ENCODE measurements at regions not wholly inside any gene's neighbourhood (a gene's known extent, or its start where the extent isn't known, plus 50 kb on each side); places are given as distances from the start of the nearest gene placed in this dataset.
"Not testable (repeated sequence)": the region's sequence is repeated elsewhere in the genome, so short reads cannot be mapped to it uniquely, and the experiment has no call there.

- no peak for FAIRE-seq
- DNase-seq (ENCODE audit: extremely low spot score, insufficient read length, low read depth) = no peak
Measured at GRCh38 chr6:27565839-27566779, 93.2 kb upstream of the ZNF184 start.

DNA sequence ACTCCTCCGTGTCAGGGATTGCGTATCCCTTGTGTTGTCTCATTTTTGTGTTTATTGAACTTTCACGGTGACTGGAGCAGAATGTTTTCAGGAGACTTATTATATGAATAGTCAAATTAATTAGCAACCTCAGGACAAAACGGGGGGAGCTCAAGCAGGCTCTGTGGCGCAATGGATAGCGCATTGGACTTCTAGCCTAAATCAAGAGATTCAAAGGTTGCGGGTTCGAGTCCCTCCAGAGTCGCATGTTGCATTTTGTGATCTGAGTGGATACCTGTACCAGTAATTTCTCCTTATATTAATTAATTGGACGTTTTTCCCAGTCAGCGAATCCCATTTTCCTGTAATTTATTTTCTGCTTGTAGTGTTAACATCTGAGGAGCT is 89.1 kb upstream of the ZNF184 start:
- no peak for DNase-seq (ENCODE audit: extremely low spot score, insufficient read length, low read depth)
- no peak for FAIRE-seq

DNA sequence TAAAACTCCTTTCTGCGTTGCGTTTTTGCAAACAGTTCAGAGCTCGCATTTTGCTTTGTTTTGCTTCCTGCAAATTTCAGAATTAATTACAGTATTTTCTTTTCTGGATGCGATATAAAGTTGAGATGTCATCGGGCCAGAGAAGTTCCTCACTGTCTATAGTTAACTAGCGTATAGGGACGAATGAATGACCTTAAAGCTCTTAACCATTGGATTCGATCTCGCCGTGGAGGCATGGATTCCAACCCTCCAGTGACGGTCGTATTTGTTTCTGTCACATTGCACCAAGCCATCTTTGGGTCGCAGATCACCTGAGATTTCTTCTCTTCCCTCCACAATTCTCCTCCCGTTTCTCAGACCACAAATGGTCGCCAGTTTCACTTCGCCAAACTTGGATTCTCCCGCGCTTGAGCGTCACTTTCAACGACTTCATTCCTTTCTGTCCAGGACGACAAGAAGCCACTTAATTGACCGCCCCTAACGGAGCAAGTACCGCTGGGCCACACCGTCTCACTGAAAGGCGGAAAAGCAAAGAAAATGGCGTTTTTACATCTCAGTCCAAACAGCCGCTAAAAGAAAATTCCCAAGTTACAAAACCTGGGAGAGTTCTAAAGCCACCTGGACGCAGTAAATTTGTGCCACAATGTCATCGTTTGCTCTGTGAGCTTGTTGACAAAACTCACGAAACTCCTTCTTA is 85.3 kb upstream of the ZNF184 start:
- FAIRE-seq (no peak), DNase-seq (ENCODE audit: extremely low spot score, insufficient read length, low read depth) (no peak)

DNA sequence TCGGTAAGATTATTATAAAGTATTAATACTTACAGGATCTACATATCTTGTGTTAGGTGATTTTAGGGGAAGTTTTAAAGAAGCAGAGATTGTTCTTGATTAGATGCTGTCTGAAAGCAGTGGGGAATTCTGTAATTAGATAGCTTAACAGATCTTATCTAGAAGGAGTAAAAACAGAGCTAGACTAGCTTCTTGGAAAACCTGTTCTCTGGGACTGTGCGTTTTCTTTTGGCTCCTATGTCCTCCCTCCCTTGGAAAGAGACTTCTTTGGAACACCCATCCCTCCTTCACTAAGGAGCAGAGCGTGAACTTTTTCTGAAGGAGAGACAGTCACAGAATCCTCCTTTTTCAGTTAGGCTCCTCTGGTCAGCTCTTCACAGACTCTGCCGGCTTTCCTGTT is 83.5 kb upstream of the ZNF184 start:
- FAIRE-seq (no peak), DNase-seq (ENCODE audit: extremely low spot score, insufficient read length, low read depth) (no peak)

GRCh38 chr6:27553123-27553904 is 80.4 kb upstream of the ZNF184 start:
- DNase-seq (ENCODE audit: extremely low spot score, insufficient read length, low read depth) (peak; percentile 23), FAIRE-seq (peak; percentile 79)

DNA sequence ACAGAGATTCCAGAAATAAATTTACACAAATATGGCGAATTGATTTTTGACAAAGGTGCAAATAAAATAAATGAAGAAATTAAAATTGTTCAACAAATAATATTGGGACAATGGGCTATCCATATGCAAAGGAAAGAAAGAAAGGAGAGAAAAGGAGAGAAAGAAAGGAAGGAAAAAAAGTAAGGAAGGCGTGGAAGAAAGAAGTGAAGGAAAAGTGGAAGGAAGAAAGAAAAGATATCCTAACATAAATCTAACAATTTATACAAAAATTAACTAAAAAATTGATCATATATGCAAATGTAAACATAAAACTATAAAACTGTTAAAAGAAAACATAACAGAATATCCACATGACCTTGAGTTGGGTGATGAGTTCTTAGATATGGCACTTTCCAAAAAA is 78.7 kb upstream of the ZNF184 start:
- no peak for DNase-seq (ENCODE audit: extremely low spot score, insufficient read length, low read depth)
- FAIRE-seq = no peak

DNA sequence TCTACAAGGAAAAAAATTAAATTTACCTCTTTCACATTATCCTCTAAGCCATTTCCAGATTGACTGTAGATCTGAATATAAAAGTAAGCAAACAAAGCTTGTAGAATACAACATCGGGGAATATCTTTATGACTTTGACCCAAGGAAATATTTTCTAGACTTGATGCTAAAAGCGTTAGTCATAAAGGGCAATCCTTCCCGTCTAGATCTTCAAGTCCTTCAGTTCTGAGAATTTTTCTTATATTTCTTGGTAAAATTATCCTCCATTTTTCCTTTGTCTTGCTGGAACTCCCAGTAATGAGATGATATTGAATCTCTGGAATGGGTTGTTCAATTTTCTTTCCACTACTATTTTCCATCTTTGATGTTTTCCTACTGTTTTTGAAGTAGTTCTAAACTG is 77.8 kb upstream of the ZNF184 start:
- no peak for FAIRE-seq
- DNase-seq (ENCODE audit: extremely low spot score, insufficient read length, low read depth) = no peak

DNA sequence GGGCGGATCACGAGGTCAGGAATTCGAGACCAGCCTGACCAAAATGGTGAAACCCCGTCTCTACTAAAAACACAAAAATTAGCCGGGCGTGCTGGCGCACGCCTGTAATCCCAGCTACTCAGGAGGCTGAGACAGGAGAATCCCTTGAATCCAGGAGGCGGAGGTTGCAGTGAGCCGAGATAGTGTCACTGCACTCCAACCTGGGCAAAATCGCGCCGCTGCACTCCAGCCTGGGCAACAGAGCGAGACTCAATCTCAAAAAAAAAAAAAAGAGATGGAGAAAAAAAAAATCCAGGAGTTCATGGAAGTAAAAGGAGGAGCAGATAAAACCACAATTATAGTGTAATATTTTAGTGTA is 76.3 kb upstream of the ZNF184 start:
- DNase-seq (ENCODE audit: extremely low spot score, insufficient read length, low read depth); FAIRE-seq: not testable (repeated sequence)

DNA sequence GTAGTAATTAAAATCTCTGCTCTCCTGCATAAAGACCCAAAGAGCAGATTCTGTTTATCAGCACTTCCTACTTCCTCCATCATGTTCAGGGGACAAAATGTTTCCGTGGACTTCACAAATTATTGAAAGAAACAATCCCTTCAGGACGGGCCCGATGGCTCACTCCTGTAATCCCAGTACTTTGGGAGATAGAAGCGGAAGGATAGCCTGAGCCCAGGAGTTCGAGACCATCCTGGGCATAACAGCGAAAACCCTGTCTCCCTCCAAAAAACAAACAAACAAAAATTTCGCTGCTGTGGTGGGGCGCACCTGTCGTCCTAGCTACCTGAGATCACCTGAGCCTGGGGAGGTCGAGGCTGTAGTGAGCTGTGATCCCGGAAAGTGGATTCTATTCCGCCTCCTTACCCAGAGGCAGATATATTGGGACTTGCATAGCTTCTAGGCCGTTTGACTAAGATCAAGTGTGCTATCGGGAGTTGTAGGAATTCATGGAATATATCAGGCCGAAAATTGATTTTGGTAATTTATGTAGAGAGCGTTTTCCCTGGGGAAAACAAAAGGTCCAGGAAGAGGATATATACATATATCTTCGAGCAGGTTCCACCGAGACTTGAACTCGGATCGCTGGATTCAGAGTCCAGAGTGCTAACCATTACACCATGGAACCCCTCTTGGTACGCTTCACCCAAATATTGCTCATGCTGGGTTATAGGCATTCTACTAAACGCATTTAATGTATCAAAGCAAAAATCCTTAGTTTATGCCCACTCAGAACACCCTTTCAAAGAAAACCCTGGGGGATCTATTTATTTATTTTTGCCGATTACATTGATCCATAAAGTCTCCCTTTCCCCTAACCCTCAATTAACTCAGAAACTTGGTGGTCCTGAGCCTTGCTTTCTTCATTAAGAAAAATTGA is 74.5 kb upstream of the ZNF184 start:
- FAIRE-seq = no peak
- DNase-seq (ENCODE audit: extremely low spot score, insufficient read length, low read depth) = no peak

DNA sequence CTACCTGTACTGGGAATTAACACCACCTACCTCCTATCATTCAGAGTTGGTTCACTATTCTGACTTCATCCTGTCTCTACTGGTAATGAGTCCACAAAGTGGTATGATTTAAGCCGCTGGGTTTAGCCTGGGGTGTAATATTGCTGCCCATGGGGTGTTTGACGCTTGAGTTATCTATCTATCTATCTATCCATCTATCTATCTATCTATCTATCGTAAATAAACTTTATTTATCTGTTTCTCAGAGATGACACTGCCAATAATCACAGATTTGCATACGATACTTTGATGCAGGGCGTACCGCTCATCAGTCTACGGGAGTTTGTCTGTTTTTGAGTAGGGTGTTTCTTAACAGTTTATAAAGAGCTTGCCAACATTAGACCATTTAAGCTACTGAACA is 73.6 kb upstream of the ZNF184 start:
- no peak for FAIRE-seq

GRCh38 chr6:27545271-27546046 is 72.6 kb upstream of the ZNF184 start:
- DNase-seq (ENCODE audit: extremely low spot score, insufficient read length, low read depth) (no peak), FAIRE-seq (peak; percentile 52)

More for the DNA sequence above, 73.6 kb upstream of the ZNF184 start:
- no peak for DNase-seq (ENCODE audit: extremely low spot score, insufficient read length, low read depth)

DNA sequence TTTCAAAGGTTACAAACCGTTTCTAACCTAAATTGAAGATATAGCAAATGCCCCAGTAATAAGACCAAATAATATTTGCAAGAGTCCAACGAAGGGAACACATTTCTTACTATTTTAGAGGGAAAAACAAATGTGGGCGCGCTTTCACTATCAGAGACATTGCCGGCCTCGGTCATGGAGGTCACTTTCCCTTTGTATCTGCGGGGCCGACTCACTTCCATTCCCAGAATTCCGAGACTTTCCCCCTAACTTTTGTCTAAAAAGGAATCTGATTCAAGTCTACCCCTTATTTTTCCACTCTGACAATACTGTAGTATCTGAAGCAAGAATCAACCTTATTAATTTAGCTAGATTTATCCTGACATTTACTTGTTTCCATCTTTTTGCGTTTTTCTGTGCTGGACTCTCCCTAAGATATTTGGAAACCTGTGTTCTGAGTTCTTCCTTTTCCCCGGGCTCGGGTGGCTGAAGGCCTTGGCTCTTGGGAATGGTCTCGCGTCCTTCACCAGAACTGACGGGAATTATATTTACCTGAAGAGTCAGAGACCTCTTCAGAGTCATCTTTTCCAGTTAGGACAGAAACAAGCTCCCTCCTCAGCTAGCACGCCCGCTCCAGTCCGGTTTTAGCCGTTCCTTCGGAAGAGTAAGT is 71.8 kb upstream of the ZNF184 start:
- no peak for FAIRE-seq

GRCh38 chr6:27544135-27544534 is 71.2 kb upstream of the ZNF184 start:
- not testable (repeated sequence) for DNase-seq (ENCODE audit: extremely low spot score, insufficient read length, low read depth); FAIRE-seq

More for the DNA sequence above, 71.8 kb upstream of the ZNF184 start:
- DNase-seq (ENCODE audit: extremely low spot score, insufficient read length, low read depth) = no peak

DNA sequence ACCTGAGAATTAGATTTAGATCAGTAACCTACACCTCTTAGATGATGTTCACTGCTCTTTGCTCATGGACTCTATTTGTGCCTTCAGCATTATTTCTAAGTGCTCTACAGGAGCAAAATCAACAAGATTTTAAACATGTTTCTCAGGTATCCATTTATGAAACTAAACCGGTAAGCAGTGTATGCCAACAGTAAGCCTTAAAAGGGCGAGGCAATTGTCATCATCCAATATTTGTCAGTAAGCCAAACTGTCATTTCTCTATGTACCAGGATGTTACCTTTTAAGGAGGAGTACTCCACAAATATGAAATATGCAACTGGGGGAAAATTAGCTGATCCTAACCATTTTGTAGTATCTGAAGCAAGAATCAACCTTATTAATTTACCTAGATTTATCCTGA is 69.6 kb upstream of the ZNF184 start:
- FAIRE-seq (no peak), DNase-seq (ENCODE audit: extremely low spot score, insufficient read length, low read depth) (no peak)

- DNase-seq (ENCODE audit: extremely low spot score, insufficient read length, low read depth) (no peak), FAIRE-seq (no peak)
Measured at GRCh38 chr6:27541933-27542297, 69.0 kb upstream of the ZNF184 start.

DNA sequence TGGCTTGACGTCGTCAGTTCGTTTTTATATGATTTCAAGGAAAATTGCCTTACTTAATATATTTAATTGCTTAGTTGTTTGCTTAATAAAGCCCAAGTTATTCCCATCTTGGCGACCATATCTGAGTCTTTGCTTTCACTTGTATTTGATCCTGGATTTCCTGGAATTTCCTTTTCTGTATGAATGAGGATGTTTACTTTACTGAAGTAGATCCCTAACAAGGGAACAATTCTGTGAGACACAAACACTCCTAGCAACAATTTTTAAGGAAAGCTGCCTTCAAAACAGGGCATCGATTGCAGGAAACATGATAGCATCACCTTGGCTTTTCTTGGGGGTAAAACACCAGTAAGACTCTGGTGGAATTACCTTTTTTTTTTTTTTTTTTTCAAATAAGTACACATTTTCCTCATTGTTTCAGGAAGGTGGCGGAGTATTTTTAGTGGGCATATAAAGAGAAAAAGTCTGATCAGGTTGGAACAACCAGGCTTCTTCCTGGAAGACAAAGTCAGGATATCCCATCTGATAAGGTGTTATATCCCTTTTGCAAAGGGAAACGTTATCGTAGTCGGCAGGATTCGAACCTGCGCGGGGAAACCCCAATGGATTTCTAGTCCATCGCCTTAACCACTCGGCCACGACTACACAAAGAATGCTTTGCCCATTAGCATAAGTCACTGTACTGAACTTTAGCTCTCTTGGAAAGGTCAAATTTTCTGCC is 68.5 kb upstream of the ZNF184 start:
- DNase-seq (ENCODE audit: extremely low spot score, insufficient read length, low read depth) (no peak), FAIRE-seq (no peak)

- no peak for FAIRE-seq
- DNase-seq (ENCODE audit: extremely low spot score, insufficient read length, low read depth) = no peak
Measured at GRCh38 chr6:27539551-27539950, 66.6 kb upstream of the ZNF184 start.
